AG04449 (cell line): ENCODE measurements at regions not wholly inside any gene's neighbourhood (a gene's known extent, or its start where the extent isn't known, plus 50 kb on each side); places are given as distances from the start of the nearest gene placed in this dataset.

ENCODE experiments used
- CTCF ChIA-PET: fragments of 350-600 bp; formaldehyde crosslinking; extraction: SDS; loops from one replicate; lab custom pipeline; 2021; ENCODE audit warnings: antibody characterized with exemption; lab: Yijun Ruan, JAX
- POLR2A ChIA-PET: fragments of 400-600, 350-600 bp; formaldehyde crosslinking; extraction: SDS; loops from one replicate; lab custom pipeline; 2020; ENCODE audit warnings: antibody characterized with exemption, inconsistent platforms; lab: Yijun Ruan, JAX
- DNase-seq: peaks from one replicate; pipeline ENCODE4 v3.0.0-alpha.2; 2010; ENCODE audit warnings: low read depth, low spot score
- H3K4me3 ChIP-seq: 2 replicates; pipeline ENCODE4 v1.5.1; 2011; ENCODE audit warnings: low read depth, mild to moderate bottlenecking, control low read depth, low read length
- TF ChIP-seq, protein P1 (sequence below): IDR thresholded peaks from one replicate; pipeline ENCODE4 v1.5.1; 2011; ENCODE audit warnings: mild to moderate bottlenecking, moderate library complexity, low read length, control low read depth, inconsistent platforms; ENCODE audit not compliant: insufficient read depth; ENCODE audit errors: missing control alignments

DNA sequence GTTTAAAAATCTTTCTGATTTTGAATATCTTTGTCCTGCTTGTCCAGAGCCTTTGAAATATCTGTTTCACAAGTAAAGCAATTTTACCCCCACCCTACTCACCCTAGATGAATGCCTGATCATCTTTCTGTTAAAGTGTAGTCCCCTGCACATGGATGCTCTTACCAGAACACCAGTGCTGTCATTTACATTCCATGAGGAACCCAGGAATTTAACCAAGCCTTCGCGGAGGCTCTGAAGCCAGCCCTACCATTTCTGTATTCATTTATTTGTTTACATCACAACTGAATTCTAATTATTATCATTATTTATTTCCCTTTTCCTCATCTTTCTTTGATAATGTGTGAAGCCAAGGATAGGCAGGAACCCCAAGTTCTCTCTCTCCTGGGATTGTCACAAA is 167.8 kb upstream of the MYO3A start:
- ChIA-PET CTCF (no interaction called here), POLR2A (no interaction called here)
- no peak for DNase-seq
- H3K4me3 ChIP-seq = no peak overlapping the region
- TF ChIP-seq, protein P1, sequence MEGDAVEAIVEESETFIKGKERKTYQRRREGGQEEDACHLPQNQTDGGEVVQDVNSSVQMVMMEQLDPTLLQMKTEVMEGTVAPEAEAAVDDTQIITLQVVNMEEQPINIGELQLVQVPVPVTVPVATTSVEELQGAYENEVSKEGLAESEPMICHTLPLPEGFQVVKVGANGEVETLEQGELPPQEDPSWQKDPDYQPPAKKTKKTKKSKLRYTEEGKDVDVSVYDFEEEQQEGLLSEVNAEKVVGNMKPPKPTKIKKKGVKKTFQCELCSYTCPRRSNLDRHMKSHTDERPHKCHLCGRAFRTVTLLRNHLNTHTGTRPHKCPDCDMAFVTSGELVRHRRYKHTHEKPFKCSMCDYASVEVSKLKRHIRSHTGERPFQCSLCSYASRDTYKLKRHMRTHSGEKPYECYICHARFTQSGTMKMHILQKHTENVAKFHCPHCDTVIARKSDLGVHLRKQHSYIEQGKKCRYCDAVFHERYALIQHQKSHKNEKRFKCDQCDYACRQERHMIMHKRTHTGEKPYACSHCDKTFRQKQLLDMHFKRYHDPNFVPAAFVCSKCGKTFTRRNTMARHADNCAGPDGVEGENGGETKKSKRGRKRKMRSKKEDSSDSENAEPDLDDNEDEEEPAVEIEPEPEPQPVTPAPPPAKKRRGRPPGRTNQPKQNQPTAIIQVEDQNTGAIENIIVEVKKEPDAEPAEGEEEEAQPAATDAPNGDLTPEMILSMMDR = no peak

DNA sequence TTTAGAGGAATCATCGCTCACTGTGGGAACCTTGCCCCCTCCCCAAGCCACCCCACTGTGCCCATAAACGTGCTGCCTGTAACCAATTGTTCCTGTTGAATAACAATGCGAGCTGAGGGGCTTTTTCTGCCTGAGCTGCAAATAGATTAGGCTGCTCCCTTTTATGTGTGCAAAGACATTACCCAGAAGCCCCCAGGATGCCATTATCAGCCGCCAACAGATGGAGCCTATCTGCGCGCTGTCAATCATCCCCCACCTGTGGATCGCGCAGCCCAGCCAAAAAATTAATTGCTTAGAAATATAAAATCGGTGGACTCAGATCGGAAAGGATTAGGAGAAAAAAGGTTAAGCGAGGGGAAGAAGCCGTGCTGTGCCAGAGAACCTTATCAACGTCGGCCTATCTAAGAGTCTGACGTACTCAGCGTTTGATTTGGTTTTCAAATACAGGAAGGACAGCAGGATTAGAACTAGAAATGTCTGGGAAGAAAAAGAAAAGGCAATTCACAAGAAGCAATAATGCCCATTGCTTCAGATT is 167.3 kb upstream of the MYO3A start:
- TF ChIP-seq, protein P1 = no peak
- ChIA-PET POLR2A (no interaction called here), CTCF (no interaction called here)
- no peak overlapping the region for H3K4me3 ChIP-seq
- no peak for DNase-seq

DNA sequence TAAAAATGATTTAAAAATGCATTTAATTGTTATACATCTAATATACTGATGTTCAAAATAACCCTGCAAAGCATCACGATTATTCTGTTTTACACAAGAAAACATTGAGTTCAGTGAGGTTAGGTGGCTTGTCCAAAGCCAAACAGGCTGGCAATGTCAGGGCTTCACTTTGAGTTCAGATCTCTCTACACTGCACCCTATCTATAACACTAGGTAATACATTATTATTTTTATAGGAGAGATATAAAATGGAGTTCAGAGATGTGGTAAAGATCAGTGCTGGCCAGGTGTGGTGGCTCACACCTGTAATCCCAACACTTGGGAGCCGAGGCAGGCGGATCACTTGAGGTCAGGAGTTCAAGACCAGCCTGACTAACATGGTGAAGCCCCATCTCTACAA is 165.9 kb upstream of the MYO3A start:
- DNase-seq = no peak
- TF ChIP-seq, protein P1 = no peak
- ChIA-PET POLR2A (no interaction called here), CTCF (no interaction called here)
- no peak overlapping the region for H3K4me3 ChIP-seq

DNA sequence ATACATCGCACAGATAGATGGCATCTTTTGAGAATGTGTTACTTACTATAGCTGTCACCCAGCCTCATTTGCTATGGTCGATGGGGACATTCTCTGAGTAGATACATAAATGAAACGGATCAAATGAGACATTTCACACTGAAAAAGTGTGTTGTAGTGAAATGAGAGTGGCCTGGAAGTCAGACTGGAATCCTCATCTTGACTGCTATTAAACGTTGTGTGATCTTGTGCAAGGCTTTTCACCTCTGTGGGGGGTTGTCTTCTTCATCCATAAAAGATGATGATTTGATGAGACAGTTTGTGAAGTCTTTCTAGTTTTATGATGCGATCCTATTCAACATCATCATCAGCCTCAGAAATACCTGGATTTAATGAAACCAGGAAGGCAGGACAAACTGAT is 155.4 kb upstream of the MYO3A start:
- TF ChIP-seq, protein P1 = no peak
- no peak for DNase-seq
- CTCF ChIA-PET = no interaction called here

GRCh38 chr10:25786161-25786560 is 147.9 kb upstream of the MYO3A start:
- ChIA-PET CTCF (no interaction called here), POLR2A (no interaction called here)
- TF ChIP-seq, protein P1 = no peak
- no peak for DNase-seq
- no peak overlapping the region for H3K4me3 ChIP-seq

More for the DNA sequence above, 155.4 kb upstream of the MYO3A start:
- POLR2A ChIA-PET = no interaction called here
- H3K4me3 ChIP-seq = no peak overlapping the region

GRCh38 chr10:25786899-25787298 is 147.1 kb upstream of the MYO3A start:
- ChIA-PET CTCF (no interaction called here), POLR2A (no interaction called here)
- no peak overlapping the region for H3K4me3 ChIP-seq
- DNase-seq = no peak
- TF ChIP-seq, protein P1 = no peak
